GDM1 (cell line): ENCODE measurements at regions not wholly inside any gene's neighbourhood (a gene's known extent, or its start where the extent isn't known, plus 50 kb on each side); places are given as distances from the start of the nearest gene placed in this dataset.

Source experiments
- DNase-seq: peaks from one replicate; lab custom pipeline; 2025; lab: John Stamatoyannopoulos, UW

- DNase-seq = no peak
Measured at GRCh38 chr1:201686714-201687455, 142.1 kb upstream of the IPO9 start.

- DNase-seq = no peak
Measured at GRCh38 chr1:201688514-201688913, 140.4 kb upstream of the IPO9 start.

- no peak for DNase-seq
Measured at GRCh38 chr1:201689647-201690046, 139.3 kb upstream of the IPO9 start.

GRCh38 chr1:201690528-201690927, 138.4 kb upstream of the IPO9 start:
- no peak for DNase-seq

- DNase-seq = no peak
Measured at GRCh38 chr1:201691716-201692554, 137.0 kb upstream of the IPO9 start.

- no peak for DNase-seq
Measured at GRCh38 chr1:201692555-201693394, 136.2 kb upstream of the IPO9 start.

- DNase-seq = no peak
Measured at GRCh38 chr1:201693890-201694607, 134.9 kb upstream of the IPO9 start.

- DNase-seq = no peak
Measured at GRCh38 chr1:201694608-201695335, 134.2 kb upstream of the IPO9 start.

- no peak for DNase-seq
Measured at GRCh38 chr1:201695607-201696006, 133.3 kb upstream of the IPO9 start.

GRCh38 chr1:201696217-201696761, 132.7 kb upstream of the IPO9 start:
- no peak for DNase-seq

GRCh38 chr1:201697174-201697573, 131.8 kb upstream of the IPO9 start:
- no peak for DNase-seq

- no peak for DNase-seq
Measured at GRCh38 chr1:201701831-201702230, 127.1 kb upstream of the IPO9 start.

GRCh38 chr1:201702936-201703335, 126.0 kb upstream of the IPO9 start:
- no peak for DNase-seq

- peak; percentile 56 for DNase-seq
Measured at GRCh38 chr1:201703621-201704438, 125.1 kb upstream of the IPO9 start.

- no peak for DNase-seq
Measured at GRCh38 chr1:201704439-201704792, 124.5 kb upstream of the IPO9 start.

- DNase-seq = no peak
Measured at GRCh38 chr1:201705389-201705788, 123.6 kb upstream of the IPO9 start.

- no peak for DNase-seq
Measured at GRCh38 chr1:201706109-201706508, 122.8 kb upstream of the IPO9 start.

GRCh38 chr1:201707027-201707426, 121.9 kb upstream of the IPO9 start:
- DNase-seq = no peak

GRCh38 chr1:201707656-201708055, 121.3 kb upstream of the IPO9 start:
- DNase-seq = no peak

- no peak for DNase-seq
Measured at GRCh38 chr1:201708085-201708512, 120.9 kb upstream of the IPO9 start.
